ENCODE measurements at regions not wholly inside any gene's neighbourhood (a gene's known extent, or its start where the extent isn't known, plus 50 kb on each side); places are given as distances from the start of the nearest gene placed in this dataset.
"Not testable (repeated sequence)": the region's sequence is repeated elsewhere in the genome, so short reads cannot be mapped to it uniquely, and the experiment has no call there.

DNA sequence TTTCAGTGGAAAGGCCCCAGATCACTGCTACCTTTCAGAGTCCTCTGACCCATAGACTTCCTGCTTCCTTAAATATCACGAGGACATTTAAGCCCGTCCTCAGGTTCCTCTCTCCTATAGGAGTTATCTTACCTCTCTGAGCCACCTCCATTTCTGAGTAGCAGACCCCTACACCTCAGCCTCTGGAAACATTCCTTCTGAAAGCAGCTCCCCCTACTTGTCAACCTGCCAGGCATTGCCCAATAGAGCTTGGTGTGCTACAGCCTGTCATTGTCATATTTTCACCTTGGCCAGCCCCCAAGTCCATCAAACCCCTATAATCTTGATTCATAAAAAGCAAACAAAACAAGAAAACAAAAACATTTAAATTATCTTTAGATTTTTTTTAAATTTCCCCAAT, 717.9 kb upstream of the SLC8A1 start:
- Histone ChIP-seq H3K36me3 (ENCODE audit: control insufficient read depth, insufficient read depth, low read length) (no peaks in the 10 kb centered on the region), H3K9ac (ENCODE audit: low read length) (no peak overlapping the region), H3K4me3 (ENCODE audit: low read length) (no peak overlapping the region), H3K27ac (ENCODE audit: low read depth, low read length) (no peak overlapping the region), H3K27me3 (ENCODE audit: control insufficient read depth, insufficient read depth, low read length) (no peaks in the 10 kb centered on the region), H3K4me1 (ENCODE audit: control insufficient read depth, insufficient read depth, low read length) (no peaks in the 10 kb centered on the region)

DNA sequence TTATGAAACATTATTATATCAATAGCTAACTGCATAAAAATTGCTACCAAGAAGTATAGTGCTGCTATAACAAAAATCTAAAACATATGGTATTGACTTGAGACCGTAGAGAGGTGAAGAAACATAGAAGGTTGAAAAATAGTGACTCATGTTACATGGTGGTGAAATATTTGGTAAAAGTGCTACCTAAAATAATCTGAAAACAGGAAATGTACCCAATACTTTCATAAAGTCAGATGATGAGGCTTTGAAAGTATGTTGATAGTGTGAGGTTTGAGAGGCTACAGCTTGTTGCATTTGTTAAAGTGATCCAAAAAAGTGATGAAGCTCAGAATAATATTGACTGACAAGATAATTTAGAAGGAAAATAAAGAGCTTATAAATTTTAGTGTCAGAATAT, 718.7 kb upstream of the SLC8A1 start:
- no peaks in the 10 kb centered on the region for H3K4me1 ChIP-seq (ENCODE audit: control insufficient read depth, insufficient read depth, low read length)

DNA sequence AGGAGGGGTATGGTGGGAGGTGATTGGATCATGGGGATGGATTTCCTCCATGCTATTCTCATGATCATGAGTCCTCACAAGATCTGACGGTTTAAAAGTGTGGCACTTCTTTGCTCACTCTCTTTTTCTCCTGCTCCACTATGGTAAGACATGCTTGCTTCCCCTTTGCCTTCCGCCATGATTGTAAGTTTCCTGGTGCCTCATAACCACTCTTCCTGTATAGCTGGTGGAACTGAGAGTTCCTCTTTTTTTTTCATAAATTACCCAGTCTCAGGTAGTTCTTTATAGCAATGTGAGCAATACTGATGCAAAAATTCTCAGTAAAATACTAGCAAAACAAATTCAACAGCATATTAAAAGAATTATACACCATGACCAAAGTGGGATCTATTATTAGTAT, 728.5 kb upstream of the SLC8A1 start:
- H3K4me1 ChIP-seq (ENCODE audit: control insufficient read depth, insufficient read depth, low read length): no peaks in the 10 kb centered on the region
- no peak overlapping the region for H3K9ac ChIP-seq (ENCODE audit: low read length)
- no peak overlapping the region for H3K27ac ChIP-seq (ENCODE audit: low read depth, low read length)
- no peak overlapping the region for H3K4me3 ChIP-seq (ENCODE audit: low read length)
- H3K36me3 ChIP-seq (ENCODE audit: control insufficient read depth, insufficient read depth, low read length): no peaks in the 10 kb centered on the region
- H3K27me3 ChIP-seq (ENCODE audit: control insufficient read depth, insufficient read depth, low read length): no peaks in the 10 kb centered on the region

More for the DNA sequence above, 718.7 kb upstream of the SLC8A1 start:
- no peak overlapping the region for H3K4me3 ChIP-seq (ENCODE audit: low read length)
- H3K27ac ChIP-seq (ENCODE audit: low read depth, low read length): no peak overlapping the region
- H3K36me3 ChIP-seq (ENCODE audit: control insufficient read depth, insufficient read depth, low read length): no peaks in the 10 kb centered on the region
- no peaks in the 10 kb centered on the region for H3K27me3 ChIP-seq (ENCODE audit: control insufficient read depth, insufficient read depth, low read length)
- no peak overlapping the region for H3K9ac ChIP-seq (ENCODE audit: low read length)

DNA sequence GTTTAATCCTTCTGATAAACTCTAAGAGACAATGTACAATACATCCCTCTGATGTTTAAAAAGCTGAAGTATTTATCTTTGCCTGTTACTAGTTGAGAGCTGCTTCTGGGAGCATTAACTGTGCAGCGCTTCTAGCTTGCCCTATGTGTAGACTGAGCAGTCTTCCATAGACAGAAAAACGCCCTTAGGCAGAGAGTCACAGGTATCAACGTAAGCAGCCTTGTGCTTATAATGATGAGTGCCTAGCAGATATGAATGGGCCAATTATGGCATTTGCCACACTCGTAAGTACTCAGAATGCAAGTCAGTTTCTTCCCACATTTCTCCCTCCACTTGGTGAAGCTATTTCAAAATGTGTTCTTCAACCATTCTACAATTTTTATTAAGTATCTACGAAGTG, 731.1 kb upstream of the SLC8A1 start:
- Histone ChIP-seq H3K27ac (ENCODE audit: low read depth, low read length) (no peak overlapping the region), H3K4me3 (ENCODE audit: low read length) (no peak overlapping the region), H3K27me3 (ENCODE audit: control insufficient read depth, insufficient read depth, low read length) (no peaks in the 10 kb centered on the region), H3K36me3 (ENCODE audit: control insufficient read depth, insufficient read depth, low read length) (no peaks in the 10 kb centered on the region), H3K4me1 (ENCODE audit: control insufficient read depth, insufficient read depth, low read length) (no peaks in the 10 kb centered on the region), H3K9ac (ENCODE audit: low read length) (no peak overlapping the region)

DNA sequence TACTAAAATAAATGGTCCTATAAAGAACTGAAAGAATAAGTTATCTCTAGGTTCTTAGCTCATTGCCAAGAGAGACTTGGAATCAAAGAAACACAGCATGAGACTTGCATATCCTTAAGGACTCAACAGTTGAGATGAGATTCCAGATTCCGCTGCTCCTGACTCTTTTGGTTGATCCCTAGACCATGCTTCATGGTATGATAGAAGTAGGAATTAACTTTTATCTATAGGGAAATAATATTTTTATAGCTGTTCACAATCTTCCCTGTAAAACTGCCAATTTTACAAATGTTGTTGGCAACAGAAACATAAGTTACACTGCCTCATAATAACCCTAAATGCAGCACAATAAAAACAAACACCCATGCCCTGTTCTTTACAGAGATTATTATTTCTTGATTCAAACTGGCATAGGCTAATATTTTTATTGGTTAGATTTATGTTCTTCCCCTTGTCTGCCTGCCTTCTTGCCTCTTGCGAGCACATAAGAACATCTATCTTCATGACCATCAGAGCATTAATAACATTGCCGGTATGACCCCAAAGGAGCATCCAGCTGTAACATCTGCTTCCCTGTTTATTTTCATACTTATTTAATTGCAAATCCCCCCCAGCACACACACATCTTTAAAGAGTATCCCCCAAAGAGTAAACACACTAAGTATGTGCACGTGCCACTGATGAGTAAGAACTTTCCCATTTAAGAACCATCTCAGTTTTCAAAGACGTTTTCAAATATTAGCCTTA, 735.7 kb upstream of the SLC8A1 start:
- H3K9ac ChIP-seq (ENCODE audit: low read length): no peak overlapping the region
- H3K27me3 ChIP-seq (ENCODE audit: control insufficient read depth, insufficient read depth, low read length): no peaks in the 10 kb centered on the region
- no peak overlapping the region for H3K27ac ChIP-seq (ENCODE audit: low read depth, low read length)
- no peaks in the 10 kb centered on the region for H3K4me1 ChIP-seq (ENCODE audit: control insufficient read depth, insufficient read depth, low read length)
- H3K36me3 ChIP-seq (ENCODE audit: control insufficient read depth, insufficient read depth, low read length): no peaks in the 10 kb centered on the region
- H3K4me3 ChIP-seq (ENCODE audit: low read length): no peak overlapping the region

DNA sequence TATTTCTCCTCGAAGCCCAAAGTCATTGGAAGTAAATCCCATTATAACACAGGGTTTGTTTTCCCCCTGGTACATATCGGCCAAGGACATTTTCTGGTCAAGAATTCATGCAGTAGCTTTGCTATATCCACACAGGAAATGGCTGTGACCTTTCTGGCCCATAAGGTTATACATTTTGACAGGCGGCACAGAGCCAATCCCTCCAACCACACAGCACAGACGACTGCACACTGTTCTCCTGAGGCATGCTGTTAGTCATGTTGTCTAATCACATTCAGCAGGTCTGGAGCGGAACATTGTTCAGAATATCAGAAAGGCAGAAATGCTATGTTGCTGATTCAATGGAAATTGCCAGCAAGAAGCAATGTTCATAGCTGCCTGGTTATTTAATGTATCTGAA, 742.3 kb upstream of the SLC8A1 start:
- H3K27ac ChIP-seq (ENCODE audit: low read depth, low read length): no peak overlapping the region
- no peak overlapping the region for H3K9ac ChIP-seq (ENCODE audit: low read length)
- H3K4me3 ChIP-seq (ENCODE audit: low read length): no peak overlapping the region
- H3K36me3 ChIP-seq (ENCODE audit: control insufficient read depth, insufficient read depth, low read length): no peaks in the 10 kb centered on the region
- H3K27me3 ChIP-seq (ENCODE audit: control insufficient read depth, insufficient read depth, low read length): no peaks in the 10 kb centered on the region
- no peaks in the 10 kb centered on the region for H3K4me1 ChIP-seq (ENCODE audit: control insufficient read depth, insufficient read depth, low read length)

GRCh38 chr2:41197781-41198180, 745.9 kb upstream of the SLC8A1 start:
- Histone ChIP-seq H3K27ac (ENCODE audit: low read depth, low read length) (no peak overlapping the region), H3K4me1 (ENCODE audit: control insufficient read depth, insufficient read depth, low read length) (no peaks in the 10 kb centered on the region), H3K4me3 (ENCODE audit: low read length) (no peak overlapping the region), H3K27me3 (ENCODE audit: control insufficient read depth, insufficient read depth, low read length) (no peaks in the 10 kb centered on the region), H3K9ac (ENCODE audit: low read length) (no peak overlapping the region), H3K36me3 (ENCODE audit: control insufficient read depth, insufficient read depth, low read length) (no peaks in the 10 kb centered on the region)

- Histone ChIP-seq H3K36me3 (ENCODE audit: control insufficient read depth, insufficient read depth, low read length) (no peaks in the 10 kb centered on the region), H3K27me3 (ENCODE audit: control insufficient read depth, insufficient read depth, low read length) (no peaks in the 10 kb centered on the region), H3K4me1 (ENCODE audit: control insufficient read depth, insufficient read depth, low read length) (no peaks in the 10 kb centered on the region), H3K9ac (ENCODE audit: low read length) (no peak overlapping the region), H3K27ac (ENCODE audit: low read depth, low read length) (no peak overlapping the region), H3K4me3 (ENCODE audit: low read length) (no peak overlapping the region)
These were observed 747.4 kb upstream of the SLC8A1 start for GRCh38 chr2:41199334-41199733.

DNA sequence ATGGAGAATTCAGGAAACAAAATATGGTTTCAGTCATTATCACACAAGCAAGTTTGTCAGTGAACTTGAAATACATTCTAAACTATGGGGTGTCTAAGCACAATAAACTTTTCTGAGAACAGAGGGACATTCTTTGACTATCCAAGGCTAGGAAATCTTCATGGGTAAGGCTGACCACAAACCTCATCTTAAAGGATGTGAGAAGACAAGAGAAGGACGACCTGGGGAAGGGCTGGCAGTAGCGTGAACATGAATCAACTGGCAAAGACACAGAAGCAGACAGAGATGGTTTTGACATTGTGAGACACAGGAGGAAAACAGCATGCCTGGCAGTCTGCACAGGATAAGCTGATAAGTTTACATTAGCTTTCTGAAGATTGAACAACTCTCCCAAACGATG, 752.4 kb upstream of the SLC8A1 start:
- Histone ChIP-seq H3K27me3 (ENCODE audit: control insufficient read depth, insufficient read depth, low read length) (no peaks in the 10 kb centered on the region), H3K4me3 (ENCODE audit: low read length) (no peak overlapping the region), H3K4me1 (ENCODE audit: control insufficient read depth, insufficient read depth, low read length) (no peaks in the 10 kb centered on the region), H3K9ac (ENCODE audit: low read length) (no peak overlapping the region), H3K36me3 (ENCODE audit: control insufficient read depth, insufficient read depth, low read length) (no peaks in the 10 kb centered on the region), H3K27ac (ENCODE audit: low read depth, low read length) (no peak overlapping the region)

GRCh38 chr2:41206004-41206403, 754.1 kb upstream of the SLC8A1 start:
- no peaks in the 10 kb centered on the region for H3K4me1 ChIP-seq (ENCODE audit: control insufficient read depth, insufficient read depth, low read length)
- no peaks in the 10 kb centered on the region for H3K36me3 ChIP-seq (ENCODE audit: control insufficient read depth, insufficient read depth, low read length)
- H3K9ac ChIP-seq (ENCODE audit: low read length): no peak overlapping the region
- no peak overlapping the region for H3K4me3 ChIP-seq (ENCODE audit: low read length)
- no peak overlapping the region for H3K27ac ChIP-seq (ENCODE audit: low read depth, low read length)
- H3K27me3 ChIP-seq (ENCODE audit: control insufficient read depth, insufficient read depth, low read length): no peaks in the 10 kb centered on the region

DNA sequence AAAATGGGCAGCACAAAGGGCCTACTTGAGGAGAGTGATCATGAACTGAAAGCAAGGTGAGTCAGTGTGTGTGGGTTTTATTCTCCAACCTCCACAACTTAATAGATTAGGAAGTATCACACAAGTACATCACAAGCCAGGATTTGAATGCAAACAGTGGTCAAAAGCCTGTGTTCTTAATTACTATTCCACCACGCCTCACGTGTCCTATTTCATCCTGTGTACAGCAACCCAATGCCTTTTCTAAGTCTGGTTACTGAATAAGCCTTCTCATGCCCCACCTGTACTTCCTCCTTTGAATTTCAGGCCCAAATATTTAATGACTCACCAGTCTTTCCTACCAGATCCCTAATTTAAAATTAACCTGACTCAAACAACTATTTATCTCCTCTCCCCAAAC, 755.7 kb upstream of the SLC8A1 start:
- Histone ChIP-seq H3K9ac (ENCODE audit: low read length) (no peak overlapping the region), H3K4me1 (ENCODE audit: control insufficient read depth, insufficient read depth, low read length) (no peaks in the 10 kb centered on the region), H3K36me3 (ENCODE audit: control insufficient read depth, insufficient read depth, low read length) (no peaks in the 10 kb centered on the region), H3K4me3 (ENCODE audit: low read length) (no peak overlapping the region), H3K27me3 (ENCODE audit: control insufficient read depth, insufficient read depth, low read length) (no peaks in the 10 kb centered on the region), H3K27ac (ENCODE audit: low read depth, low read length) (no peak overlapping the region)

DNA sequence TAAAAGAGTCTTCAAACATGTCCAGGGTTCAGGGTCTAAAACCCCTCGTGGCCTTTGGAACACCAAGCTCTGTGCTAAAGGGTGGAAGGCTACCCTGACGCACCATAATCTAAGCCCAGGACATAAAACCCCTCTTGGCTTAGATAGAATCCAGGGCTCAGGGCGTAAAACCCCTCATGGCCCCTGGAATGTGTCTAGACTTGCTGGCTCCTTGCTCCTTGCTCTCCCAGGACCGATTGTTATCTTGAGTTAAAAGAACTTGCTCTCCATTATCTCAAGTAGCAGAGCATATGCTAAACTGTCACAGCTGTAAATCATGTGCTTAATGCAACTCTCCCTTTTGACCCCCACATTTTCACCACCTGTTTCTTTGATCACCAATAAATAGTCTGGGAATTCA, 758.1 kb upstream of the SLC8A1 start:
- H3K27me3 ChIP-seq (ENCODE audit: control insufficient read depth, insufficient read depth, low read length); H3K4me1 ChIP-seq (ENCODE audit: control insufficient read depth, insufficient read depth, low read length); H3K36me3 ChIP-seq (ENCODE audit: control insufficient read depth, insufficient read depth, low read length); H3K27ac ChIP-seq (ENCODE audit: low read depth, low read length); H3K9ac ChIP-seq (ENCODE audit: low read length); H3K4me3 ChIP-seq (ENCODE audit: low read length): not testable (repeated sequence)

DNA sequence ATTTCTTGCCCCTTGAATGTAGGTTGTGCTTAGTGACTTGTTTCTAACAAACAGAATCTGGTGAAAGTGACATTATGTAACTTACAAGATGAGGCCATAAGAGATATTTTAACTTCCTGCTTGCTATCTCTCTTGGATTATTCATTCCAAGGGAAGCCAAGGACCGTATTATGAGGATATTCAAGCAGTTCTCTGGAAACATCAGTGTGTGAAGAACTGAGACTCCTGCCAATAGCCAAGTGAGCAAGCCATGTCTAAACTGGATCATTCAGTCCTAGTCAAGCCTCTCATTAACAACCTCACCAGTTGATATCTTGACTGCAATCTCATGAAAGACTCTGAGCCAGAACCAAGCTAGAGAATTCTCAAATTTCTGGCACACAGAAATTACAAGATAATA, 765.1 kb upstream of the SLC8A1 start:
- no peaks in the 10 kb centered on the region for H3K36me3 ChIP-seq (ENCODE audit: control insufficient read depth, insufficient read depth, low read length)
- H3K4me1 ChIP-seq (ENCODE audit: control insufficient read depth, insufficient read depth, low read length): no peaks in the 10 kb centered on the region
- H3K27me3 ChIP-seq (ENCODE audit: control insufficient read depth, insufficient read depth, low read length): no peaks in the 10 kb centered on the region

More for the DNA sequence above, 765.1 kb upstream of the SLC8A1 start:
- Histone ChIP-seq H3K27ac (ENCODE audit: low read depth, low read length) (no peak overlapping the region), H3K9ac (ENCODE audit: low read length) (no peak overlapping the region), H3K4me3 (ENCODE audit: low read length) (no peak overlapping the region)

All from rectal smooth muscle tissue (tissue), 1 donor.